ENCODE measurements at regions not wholly inside any gene's neighbourhood (a gene's known extent, or its start where the extent isn't known, plus 50 kb on each side); places are given as distances from the start of the nearest gene placed in this dataset.

- DNase-seq (ENCODE audit: low read depth in 4 of 4, low spot score in 3 of 4), result no peak
Measured at GRCh38 chr13:91135968-91136367, 211.5 kb upstream of the MIR17HG start.

- no peak for DNase-seq (ENCODE audit: low read depth in 4 of 4, low spot score in 3 of 4)
Measured at GRCh38 chr13:91136806-91137205, 210.7 kb upstream of the MIR17HG start.

- no peak for DNase-seq (ENCODE audit: low read depth in 4 of 4, low spot score in 3 of 4)
Measured at GRCh38 chr13:91139232-91139631, 208.3 kb upstream of the MIR17HG start.

GRCh38 chr13:91141543-91142061 lies 205.9 kb upstream of the MIR17HG start:
- DNase-seq (ENCODE audit: low read depth in 4 of 4, low spot score in 3 of 4), result no peak

- no peak for DNase-seq (ENCODE audit: low read depth in 4 of 4, low spot score in 3 of 4)
Measured at GRCh38 chr13:91142572-91142971, 204.9 kb upstream of the MIR17HG start.

GRCh38 chr13:91144054-91144453 lies 203.4 kb upstream of the MIR17HG start:
- no peak for DNase-seq (ENCODE audit: low read depth in 4 of 4, low spot score in 3 of 4)

GRCh38 chr13:91144486-91144885 lies 203.0 kb upstream of the MIR17HG start:
- DNase-seq (ENCODE audit: low read depth in 4 of 4, low spot score in 3 of 4), result no peak

GRCh38 chr13:91145571-91146205 lies 201.8 kb upstream of the MIR17HG start:
- DNase-seq (ENCODE audit: low read depth in 4 of 4, low spot score in 3 of 4), result no peak

GRCh38 chr13:91146601-91147000 lies 200.9 kb upstream of the MIR17HG start:
- no peak for DNase-seq (ENCODE audit: low read depth in 4 of 4, low spot score in 3 of 4)

- DNase-seq (ENCODE audit: low read depth in 4 of 4, low spot score in 3 of 4), result no peak
Measured at GRCh38 chr13:91148098-91148497, 199.4 kb upstream of the MIR17HG start.

- no peak for DNase-seq (ENCODE audit: low read depth in 4 of 4, low spot score in 3 of 4)
Measured at GRCh38 chr13:91151921-91152320, 195.6 kb upstream of the MIR17HG start.

- no peak for DNase-seq (ENCODE audit: low read depth in 4 of 4, low spot score in 3 of 4)
Measured at GRCh38 chr13:91153372-91153771, 194.1 kb upstream of the MIR17HG start.

GRCh38 chr13:91154558-91155353 lies 192.7 kb upstream of the MIR17HG start:
- DNase-seq (ENCODE audit: low read depth in 4 of 4, low spot score in 3 of 4), result no peak

- no peak for DNase-seq (ENCODE audit: low read depth in 4 of 4, low spot score in 3 of 4)
Measured at GRCh38 chr13:91155512-91156114, 191.9 kb upstream of the MIR17HG start.

GRCh38 chr13:91157273-91158016 lies 190.0 kb upstream of the MIR17HG start:
- DNase-seq (ENCODE audit: low read depth in 4 of 4, low spot score in 3 of 4), result no peak

- DNase-seq (ENCODE audit: low read depth in 4 of 4, low spot score in 3 of 4), result no peak
Measured at GRCh38 chr13:91158017-91158395, 189.5 kb upstream of the MIR17HG start.

GRCh38 chr13:91162180-91162579 lies 185.3 kb upstream of the MIR17HG start:
- DNase-seq (ENCODE audit: low read depth in 4 of 4, low spot score in 3 of 4), result no peak

- DNase-seq (ENCODE audit: low read depth in 4 of 4, low spot score in 3 of 4), result no peak
Measured at GRCh38 chr13:91162589-91162988, 184.9 kb upstream of the MIR17HG start.

GRCh38 chr13:91165758-91166157 lies 181.7 kb upstream of the MIR17HG start:
- no peak for DNase-seq (ENCODE audit: low read depth in 4 of 4, low spot score in 3 of 4)

GRCh38 chr13:91166714-91167511 lies 180.6 kb upstream of the MIR17HG start:
- DNase-seq (ENCODE audit: low read depth in 4 of 4, low spot score in 3 of 4), result no peak
